Karpas-422 (cell line): ENCODE measurements at regions not wholly inside any gene's neighbourhood (a gene's known extent, or its start where the extent isn't known, plus 50 kb on each side); places are given as distances from the start of the nearest gene placed in this dataset.

ENCODE experiments used
- DNase-seq: peaks from one replicate; pipeline ENCODE4 v3.0.0-alpha.2; 2015
- H2AFZ ChIP-seq: fragments of 200-600 bp; sonication (generic); 2 replicates; pipeline ENCODE4 v1.6.1; 2014; ENCODE audit warnings: antibody characterized with exemption, low read length, mixed read lengths
- H3K27ac ChIP-seq: fragments of 200-600 bp; sonication (generic); 2 replicates; pipeline ENCODE4 v1.5.1; 2014; ENCODE audit warnings: mild to moderate bottlenecking, low read length, moderate library complexity
- H3K27me3 ChIP-seq: fragments of 200-600 bp; sonication (generic); 2 replicates; pipeline ENCODE4 v1.6.1; 2014; ENCODE audit warnings: low read length, mixed read lengths
- H3K36me3 ChIP-seq: fragments of 200-600 bp; sonication (generic); 2 replicates; pipeline ENCODE4 v1.6.1; 2014; ENCODE audit warnings: low read length, mixed read lengths; ENCODE audit not compliant: insufficient read depth
- H3K4me1 ChIP-seq: fragments of 200-600 bp; sonication (generic); 2 replicates; pipeline ENCODE4 v1.6.1; 2014; ENCODE audit warnings: mild to moderate bottlenecking, low read length, mixed read lengths
- H3K4me2 ChIP-seq: fragments of 200-600 bp; sonication (generic); 2 replicates; pipeline ENCODE4 v1.6.1; 2014; ENCODE audit warnings: low read length, low read depth, mild to moderate bottlenecking; ENCODE audit not compliant: poor library complexity, severe bottlenecking
- H3K4me3 ChIP-seq: fragments of 200-600 bp; sonication (generic); 2 replicates; pipeline ENCODE4 v1.5.1; 2014; ENCODE audit warnings: mild to moderate bottlenecking, antibody characterized with exemption, low read length, mixed read lengths
- H3K79me2 ChIP-seq: fragments of 200-600 bp; sonication (generic); 2 replicates; pipeline ENCODE4 v1.6.1; 2014; ENCODE audit warnings: mild to moderate bottlenecking, low read length, mixed read lengths
- H3K9ac ChIP-seq: fragments of 200-600 bp; sonication (generic); 2 replicates; pipeline ENCODE4 v1.6.0; 2014; ENCODE audit warnings: low read length
- H3K9me2 ChIP-seq: fragments of 200-600 bp; sonication (generic), shearing (Covaris generic); replicated peaks from 2 replicates; pipeline ENCODE4 v1.6.0; 2014; ENCODE audit warnings: mild to moderate bottlenecking, low read length, moderate library complexity; ENCODE audit not compliant: insufficient read depth
- H3K9me3 ChIP-seq: fragments of 300-700, 200-600 bp; sonication (generic); 2 replicates; pipeline ENCODE4 v1.6.1; 2014; ENCODE audit warnings: low read length, mixed read lengths
- H4K20me1 ChIP-seq: fragments of 200-600 bp; sonication (generic); 2 replicates; pipeline ENCODE4 v1.6.1; 2014; ENCODE audit warnings: mild to moderate bottlenecking, antibody characterized with exemption, low read length, low read depth; ENCODE audit not compliant: insufficient read depth

GRCh38 chrX:25156832-25157231 lies 141.1 kb upstream of the ARX start:
- H3K27me3 ChIP-seq = no peaks in the 10 kb centered on the region

GRCh38 chrX:25156323-25156722 lies 140.6 kb upstream of the ARX start:
- DNase-seq = no peak
- H3K4me2 ChIP-seq = no peak overlapping the region
- no peak overlapping the region for H2AFZ ChIP-seq
- H3K79me2 ChIP-seq = no peaks in the 10 kb centered on the region
- H3K4me3 ChIP-seq = no peak overlapping the region
- H3K4me1 ChIP-seq = no peaks in the 10 kb centered on the region
- no peaks in the 10 kb centered on the region for H4K20me1 ChIP-seq
- H3K9ac ChIP-seq = no peak overlapping the region
- no peaks in the 10 kb centered on the region; the same call in 1 of the 2 replicates for H3K9me3 ChIP-seq
- H3K27ac ChIP-seq = no peak overlapping the region
- no peaks in the 10 kb centered on the region for H3K27me3 ChIP-seq
- H3K36me3 ChIP-seq = no peaks in the 10 kb centered on the region
- no peaks in the 10 kb centered on the region for H3K9me2 ChIP-seq

More at GRCh38 chrX:25156832-25157231, 141.1 kb upstream of the ARX start:
- Histone ChIP-seq H3K9ac (no peak overlapping the region), H3K9me2 (no peaks in the 10 kb centered on the region), H3K27ac (no peak overlapping the region), H3K4me2 (no peak overlapping the region), H3K79me2 (no peaks in the 10 kb centered on the region), H4K20me1 (no peaks in the 10 kb centered on the region), H3K4me3 (no peak overlapping the region), H2AFZ (no peak overlapping the region), H3K4me1 (no peaks in the 10 kb centered on the region), H3K36me3 (no peaks in the 10 kb centered on the region), H3K9me3 (no peaks in the 10 kb centered on the region)
- DNase-seq = no peak

DNA sequence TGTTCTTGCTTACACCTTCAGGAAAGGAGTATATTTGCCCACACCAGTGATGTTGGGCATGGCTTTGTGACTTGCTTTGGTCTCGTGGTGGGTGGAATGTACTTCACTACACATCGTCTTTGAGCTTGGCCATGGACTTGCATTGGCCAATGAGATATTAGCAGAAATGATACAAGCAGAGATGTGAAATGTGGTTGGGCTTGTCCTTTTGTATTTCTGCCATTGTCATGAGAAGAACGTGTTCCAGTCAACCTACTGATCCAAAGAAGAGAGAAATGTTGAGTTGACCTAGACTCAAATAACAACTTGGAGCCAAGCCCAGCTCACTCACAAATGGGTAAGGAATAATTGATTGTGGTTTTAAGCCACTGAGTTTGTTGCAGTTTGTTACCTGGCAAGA lies 138.4 kb upstream of the ARX start:
- no peaks in the 10 kb centered on the region for H3K36me3 ChIP-seq
- H3K9me2 ChIP-seq = no peaks in the 10 kb centered on the region
- H4K20me1 ChIP-seq = no peaks in the 10 kb centered on the region
- H3K27me3 ChIP-seq = no peaks in the 10 kb centered on the region
- H2AFZ ChIP-seq = no peak overlapping the region
- H3K27ac ChIP-seq = no peak overlapping the region
- H3K4me1 ChIP-seq = no peaks in the 10 kb centered on the region
- H3K4me2 ChIP-seq = no peak overlapping the region
- DNase-seq = no peak
- no peaks in the 10 kb centered on the region; the same call in 1 of the 2 replicates for H3K9me3 ChIP-seq
- no peak overlapping the region for H3K9ac ChIP-seq
- no peak overlapping the region for H3K4me3 ChIP-seq
- H3K79me2 ChIP-seq = no peaks in the 10 kb centered on the region

- Histone ChIP-seq H3K36me3 (no peaks in the 10 kb centered on the region), H3K9ac (no peak overlapping the region), H3K4me1 (no peaks in the 10 kb centered on the region), H3K9me2 (no peaks in the 10 kb centered on the region), H3K4me2 (no peak overlapping the region), H2AFZ (no peak overlapping the region), H4K20me1 (no peaks in the 10 kb centered on the region), H3K27ac (no peak overlapping the region), H3K27me3 (no peaks in the 10 kb centered on the region), H3K9me3 (no peaks in the 10 kb centered on the region; the same call in 1 of the 2 replicates), H3K79me2 (no peaks in the 10 kb centered on the region), H3K4me3 (no peak overlapping the region)
- DNase-seq = no peak
Observed at GRCh38 chrX:25151749-25152148, 136.0 kb upstream of the ARX start.

DNA sequence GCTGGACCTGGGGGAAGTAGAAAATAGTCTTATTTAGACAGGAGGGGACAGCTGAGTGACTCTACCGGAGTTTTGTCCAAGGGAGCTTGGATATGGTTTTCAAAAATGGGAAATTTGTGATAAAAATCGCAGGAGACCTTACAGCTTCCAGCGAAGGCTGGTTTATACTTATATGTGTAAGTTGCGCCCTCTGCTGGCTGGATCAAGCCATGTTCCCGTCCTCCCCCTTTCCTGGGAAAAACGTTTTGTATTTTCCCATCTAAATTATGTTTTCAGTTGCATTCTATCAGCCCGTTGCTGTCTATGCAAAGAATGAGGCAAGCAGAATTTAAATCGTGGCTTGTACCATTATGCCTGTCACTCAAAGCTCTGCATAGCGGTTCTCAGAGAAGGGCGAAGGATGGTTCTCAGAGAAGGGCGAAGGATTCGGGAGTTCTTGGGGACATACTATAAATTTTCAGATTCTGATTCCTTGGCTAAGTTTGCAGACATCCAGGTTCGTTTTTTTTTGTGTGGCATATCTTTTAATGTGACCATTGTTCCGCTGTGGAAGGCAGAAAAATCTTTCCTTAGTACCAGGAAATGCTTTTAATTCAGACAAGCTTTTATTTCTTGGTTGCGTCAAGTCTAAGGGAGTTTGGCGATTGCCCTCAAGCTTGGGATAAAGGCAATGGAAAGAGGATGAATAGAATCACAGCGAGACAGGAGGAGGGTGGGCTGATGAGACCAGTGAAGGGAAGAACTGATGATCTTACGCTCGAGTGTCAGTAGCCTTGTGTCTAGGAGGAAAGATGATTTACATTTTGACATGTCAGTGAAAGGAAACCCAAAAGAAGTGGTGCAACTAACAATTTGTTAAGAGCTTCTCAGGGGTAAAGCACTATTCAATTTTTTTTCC lies 128.5 kb upstream of the ARX start:
- H3K9me2 ChIP-seq = no peaks in the 10 kb centered on the region
- peak; percentile 69 for DNase-seq
- no peaks in the 10 kb centered on the region for H3K4me1 ChIP-seq
- no peak overlapping the region for H2AFZ ChIP-seq
- H3K27me3 ChIP-seq = no peaks in the 10 kb centered on the region
- H3K36me3 ChIP-seq = no peaks in the 10 kb centered on the region
- no peaks in the 10 kb centered on the region for H3K79me2 ChIP-seq
- no peaks in the 10 kb centered on the region for H4K20me1 ChIP-seq
- H3K9me3 ChIP-seq = no peaks in the 10 kb centered on the region
- no peak overlapping the region for H3K9ac ChIP-seq
- no peak overlapping the region for H3K4me3 ChIP-seq
- H3K4me2 ChIP-seq = no peak overlapping the region
- no peak overlapping the region for H3K27ac ChIP-seq

GRCh38 chrX:25143596-25143995 lies 127.8 kb upstream of the ARX start:
- DNase-seq = no peak
- Histone ChIP-seq H3K4me1 (no peaks in the 10 kb centered on the region), H4K20me1 (no peaks in the 10 kb centered on the region), H3K36me3 (no peaks in the 10 kb centered on the region), H3K9me3 (no peaks in the 10 kb centered on the region), H3K27ac (no peak overlapping the region), H2AFZ (no peak overlapping the region), H3K9me2 (no peaks in the 10 kb centered on the region), H3K27me3 (no peaks in the 10 kb centered on the region), H3K4me3 (no peak overlapping the region), H3K79me2 (no peaks in the 10 kb centered on the region), H3K9ac (no peak overlapping the region), H3K4me2 (no peak overlapping the region)

- H3K9me3 ChIP-seq = no peaks in the 10 kb centered on the region
- H3K4me3 ChIP-seq = no peak overlapping the region
- no peak overlapping the region for H2AFZ ChIP-seq
- no peaks in the 10 kb centered on the region for H3K79me2 ChIP-seq
- DNase-seq = no peak
- H3K9ac ChIP-seq = no peak overlapping the region
- no peak overlapping the region for H3K27ac ChIP-seq
- no peaks in the 10 kb centered on the region for H3K27me3 ChIP-seq
- no peaks in the 10 kb centered on the region for H3K4me1 ChIP-seq
- no peaks in the 10 kb centered on the region for H3K9me2 ChIP-seq
- no peaks in the 10 kb centered on the region for H3K36me3 ChIP-seq
- H3K4me2 ChIP-seq = no peak overlapping the region
- no peaks in the 10 kb centered on the region for H4K20me1 ChIP-seq
Observed at GRCh38 chrX:25141684-25142083, 125.9 kb upstream of the ARX start.

DNA sequence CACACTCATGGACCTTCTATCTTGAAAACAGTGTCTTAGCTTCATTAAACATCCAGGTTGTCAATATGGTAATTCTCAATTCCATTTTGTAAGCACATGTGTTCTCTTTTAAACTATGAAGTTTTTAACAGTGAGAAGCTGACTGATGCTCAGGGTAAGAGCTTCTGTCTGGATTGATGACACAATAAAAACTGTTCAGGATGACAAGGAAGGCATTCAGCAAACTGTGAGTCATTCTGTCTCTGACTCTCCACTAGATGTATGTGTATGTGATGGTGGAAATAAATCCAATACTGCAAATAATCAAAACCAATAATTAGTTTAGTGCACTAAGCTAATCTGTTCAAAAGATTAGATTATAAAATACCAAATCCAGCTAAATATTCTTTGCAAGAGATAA lies 115.3 kb upstream of the ARX start:
- Histone ChIP-seq H3K4me1 (no peaks in the 10 kb centered on the region), H3K4me2 (no peak overlapping the region), H4K20me1 (no peaks in the 10 kb centered on the region), H3K4me3 (no peak overlapping the region), H3K9me2 (no peaks in the 10 kb centered on the region), H3K27ac (no peak overlapping the region), H3K27me3 (no peaks in the 10 kb centered on the region), H3K36me3 (no peaks in the 10 kb centered on the region), H3K9ac (no peak overlapping the region), H2AFZ (no peak overlapping the region), H3K79me2 (no peaks in the 10 kb centered on the region), H3K9me3 (no peaks in the 10 kb centered on the region)
- no peak for DNase-seq
